IMR-90 (cell line): ENCODE measurements at regions not wholly inside any gene's neighbourhood (a gene's known extent, or its start where the extent isn't known, plus 50 kb on each side); places are given as distances from the start of the nearest gene placed in this dataset.

ENCODE experiments used
- ATAC-seq: fragments of 200-7000 bp; cut with Tn5 transposase; 2 replicates; pipeline ENCODE4 v1.9.1; 2020; ENCODE audit warnings: low read depth, mild to moderate bottlenecking, moderate library complexity
- BruUV-seq: library from RNA; stranded (reverse); fragments of 400-500 nt; replicated peaks from 2 replicates; lab custom pipeline; 2021; lab: Mats Ljungman, UMichigan
- CTCF ChIA-PET: fragments of 300-600 bp; formaldehyde crosslinking; extraction: SDS; loops from one replicate; lab custom pipeline; 2021; ENCODE audit warnings: antibody characterized with exemption; lab: Yijun Ruan, JAX
- POLR2A ChIA-PET: fragments of 300-600 bp; sonication (Branson Sonifier 250); formaldehyde crosslinking; loops from one replicate; lab custom pipeline; 2022; ENCODE audit warnings: antibody characterized with exemption; ENCODE audit not compliant: unreplicated experiment; lab: Charles Lee
- DNase-seq: peaks from one replicate; pipeline ENCODE4 v3.0.0; 2013
- H2AFZ ChIP-seq: replicated peaks from 2 replicates; pipeline ENCODE3; 2013; ENCODE audit warnings: low read length, mild to moderate bottlenecking; ENCODE audit not compliant: poor library complexity
- H2AK5ac ChIP-seq: 2 replicates; pipeline ENCODE4 v1.6.1; 2013; ENCODE audit warnings: low read depth, low read length, inconsistent platforms
- H2AK9ac ChIP-seq: replicated peaks from 2 replicates; pipeline ENCODE3; 2013; ENCODE audit warnings: mild to moderate bottlenecking, low read depth, low read length, moderate library complexity; ENCODE audit not compliant: poor library complexity
- H2BK120ac ChIP-seq: 2 replicates; pipeline ENCODE4 v1.6.1; 2013; ENCODE audit warnings: low read depth, low read length, inconsistent platforms
- H2BK15ac ChIP-seq: 3 replicates; pipeline ENCODE4 v1.6.1; 2013; ENCODE audit warnings: low read depth, low read length, inconsistent platforms
- H2BK20ac ChIP-seq: 2 replicates; pipeline ENCODE4 v1.6.1; 2013; ENCODE audit warnings: low read depth, mild to moderate bottlenecking, inconsistent platforms, low read length, moderate library complexity
- H2BK5ac ChIP-seq: 2 replicates; pipeline ENCODE4 v1.6.1; 2013; ENCODE audit warnings: mild to moderate bottlenecking, low read depth, low read length, inconsistent platforms; ENCODE audit not compliant: poor library complexity, severe bottlenecking
- H3K14ac ChIP-seq: replicated peaks from 2 replicates; pipeline ENCODE4 v1.6.1; 2013; ENCODE audit warnings: low read depth, low read length, inconsistent platforms
- H3K18ac ChIP-seq: 2 replicates; pipeline ENCODE4 v1.6.1; 2013; ENCODE audit warnings: low read depth, low read length, control low read depth
- H3K23ac ChIP-seq: 2 replicates; pipeline ENCODE4 v1.6.1; 2013; ENCODE audit warnings: low read depth, low read length, inconsistent platforms
- H3K27ac ChIP-seq: 2 replicates; pipeline ENCODE4 v1.5.1; 2013; ENCODE audit warnings: mild to moderate bottlenecking, control low read depth, low read length; ENCODE audit not compliant: insufficient read depth
- H3K27me3 ChIP-seq: 2 replicates; pipeline ENCODE4 v1.6.1; 2013; ENCODE audit warnings: low read length; ENCODE audit not compliant: control insufficient read depth, insufficient read depth
- H3K36me3 ChIP-seq: 2 replicates; pipeline ENCODE4 v1.6.1; 2013; ENCODE audit warnings: low read length, mixed read lengths; ENCODE audit not compliant: control insufficient read depth, insufficient read depth
- H3K4ac ChIP-seq: 2 replicates; pipeline ENCODE4 v1.6.1; 2013; ENCODE audit warnings: low read depth, low read length, inconsistent platforms
- H3K4me1 ChIP-seq: 2 replicates; pipeline ENCODE4 v1.6.1; 2013; ENCODE audit warnings: low read length, mixed read lengths; ENCODE audit not compliant: control insufficient read depth, insufficient read depth
- H3K4me2 ChIP-seq: 2 replicates; pipeline ENCODE4 v1.6.1; 2013; ENCODE audit warnings: low read depth, mild to moderate bottlenecking, control low read depth, low read length, moderate library complexity
- H3K4me3 ChIP-seq: 2 replicates; pipeline ENCODE4 v1.5.1; 2013; ENCODE audit warnings: low read depth, mild to moderate bottlenecking, control low read depth, low read length, moderate library complexity; ENCODE audit not compliant: insufficient read depth
- H3K56ac ChIP-seq: 2 replicates; pipeline ENCODE4 v1.6.1; 2013; ENCODE audit warnings: low read length, inconsistent platforms; ENCODE audit not compliant: insufficient read depth; ENCODE audit errors: extremely low read depth
- H3K79me1 ChIP-seq, 2 experiments: 2 replicates each; pipeline ENCODE4 v1.6.1; 2013; ENCODE audit warnings: low read length in 2 of 2, inconsistent platforms in 1 of 2, low read depth in 1 of 2
- H3K9ac ChIP-seq: 2 replicates; pipeline ENCODE4 v1.6.1; 2013; ENCODE audit warnings: low read depth, low read length, control low read depth
- H3K9me1 ChIP-seq: 2 replicates; pipeline ENCODE4 v1.6.1; 2013; ENCODE audit warnings: low read length, inconsistent platforms; ENCODE audit not compliant: insufficient read depth
- H3K9me3 ChIP-seq: 2 replicates; pipeline ENCODE4 v1.6.1; 2013; ENCODE audit warnings: low read length; ENCODE audit not compliant: control insufficient read depth, insufficient read depth
- H4K20me1 ChIP-seq: 2 replicates; pipeline ENCODE4 v1.6.1; 2013; ENCODE audit warnings: low read length, inconsistent platforms; ENCODE audit not compliant: insufficient read depth
- H4K5ac ChIP-seq: 2 replicates; pipeline ENCODE4 v1.6.1; 2013; ENCODE audit warnings: mild to moderate bottlenecking, low read depth, low read length, control low read depth
- H4K8ac ChIP-seq, 2 experiments: 2 replicates each; pipeline ENCODE4 v1.6.1; 2013; ENCODE audit warnings: low read depth in 2 of 2, low read length in 2 of 2, control low read depth in 1 of 2, inconsistent platforms in 1 of 2
- H4K91ac ChIP-seq: 2 replicates; pipeline ENCODE4 v1.6.1; 2013; ENCODE audit warnings: low read depth, low read length, inconsistent platforms; ENCODE audit not compliant: insufficient read depth
- POLR2A ChIP-seq: IDR thresholded peaks from 2 replicates; pipeline ENCODE4 v1.6.1; 2012; ENCODE audit warnings: mild to moderate bottlenecking, low read depth, low read length
- WGBS, 2 experiments: methylation state at CpG; one replicate each; pipeline versions ENCODE4 v1.1.5 to v1.1.7; 2013; ENCODE audit warnings: missing lambda C conversion rate in 2 of 2; ENCODE audit not compliant: insufficient read length in 1 of 2; ENCODE audit errors: extremely low coverage in 2 of 2; 5-methylcytosine and 5-hydroxymethylcytosine counted together
- dilution Hi-C: fragments of 300-500 bp; cut with HindIII; formaldehyde crosslinking; loops from one replicate; pipeline ENCODE4 v1.14.3; 2018; ENCODE audit warnings: low sequenced_read_pairs; ENCODE audit not compliant: unreplicated experiment
- in situ Hi-C: fragments of 300-500 bp; cut with MboI; formaldehyde crosslinking; loops from 3 replicates; pipeline ENCODE4 v1.14.3; 2019; ENCODE audit warnings: low sequenced_read_pairs, inconsistent platforms, mixed read lengths
- intact Hi-C: fragments of 100-400 bp; cut with micrococcal nuclease; formaldehyde crosslinking; loops from 2 replicates; pipeline ENCODE4 v1.10.0; 2022

DNA sequence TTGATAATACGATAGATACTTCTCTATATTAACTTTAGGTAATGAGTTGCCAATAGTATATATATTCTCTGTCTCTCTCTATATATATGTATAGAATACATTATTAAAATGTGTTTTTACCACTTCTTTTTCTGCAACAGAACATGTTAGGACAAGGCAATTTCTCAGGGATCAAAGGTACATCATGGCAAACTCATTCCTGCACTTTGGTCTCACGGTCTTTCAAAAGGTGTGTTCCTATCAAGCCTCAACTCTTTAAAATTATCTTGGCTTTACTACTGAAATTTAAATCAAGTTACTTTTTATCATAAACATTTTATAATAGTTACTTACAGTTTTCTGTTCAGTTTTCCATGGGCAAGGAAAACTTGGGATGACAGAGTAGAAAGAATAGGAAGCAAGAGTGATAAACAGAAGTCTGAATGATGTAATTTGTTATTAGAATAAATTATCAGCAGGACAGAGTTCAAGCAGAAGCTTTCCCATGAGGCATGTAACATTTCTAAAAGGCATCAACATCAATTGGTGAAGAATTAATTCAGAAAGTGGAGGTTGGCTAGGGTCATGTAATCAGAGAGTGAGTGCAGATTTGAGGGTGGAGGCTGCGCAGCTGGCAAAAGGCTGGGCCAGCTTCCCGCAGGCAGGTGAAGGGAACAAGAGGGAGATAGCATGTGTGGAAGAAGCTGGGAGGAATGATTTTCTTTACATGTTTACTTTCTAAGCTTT is 59.7 kb upstream of the LRAT start:
- Histone ChIP-seq H3K14ac (no peak overlapping the region), H2AFZ (no peak overlapping the region), H4K20me1 (no peaks in the 10 kb centered on the region), H2AK5ac (no peak overlapping the region), H3K4me2 (no peak overlapping the region), H3K23ac (no peak overlapping the region), H3K9me3 (no peaks in the 10 kb centered on the region), H3K27ac (no peak overlapping the region), H3K9me1 (no peaks in the 10 kb centered on the region), H3K27me3 (no peaks in the 10 kb centered on the region), H3K79me1 (no peaks in the 10 kb centered on the region), H4K5ac (no peak overlapping the region), H3K4me1 (no peaks in the 10 kb centered on the region), H3K9ac (no peak overlapping the region), H4K8ac (no peak overlapping the region), H2BK5ac (no peak overlapping the region), H3K4ac (no peak overlapping the region), H3K56ac (no peak overlapping the region), H3K4me3 (no peak overlapping the region), H3K18ac (no peak overlapping the region), H2AK9ac (no peak overlapping the region), H2BK15ac (no peak overlapping the region), H4K91ac (no peak overlapping the region), H3K36me3 (no peaks in the 10 kb centered on the region), H2BK120ac (no peak overlapping the region), H2BK20ac (no peak overlapping the region)
- dilution Hi-C loops (no loop called here), in situ Hi-C loops (no loop called here), intact Hi-C loops (no loop called here)
- BruUV-seq = no TSS peak
- no peak for TF ChIP-seq POLR2A
- DNase-seq (no peak), ATAC-seq (no peak)
- no CpG with 5 or more reads among the region's 4 CpGs for WGBS, 2 experiments
- POLR2A ChIA-PET = no interaction called here
- CTCF ChIA-PET = no interaction called here
